ENCODE measurements at regions not wholly inside any gene's neighbourhood (a gene's known extent, or its start where the extent isn't known, plus 50 kb on each side); places are given as distances from the start of the nearest gene placed in this dataset.

DNA sequence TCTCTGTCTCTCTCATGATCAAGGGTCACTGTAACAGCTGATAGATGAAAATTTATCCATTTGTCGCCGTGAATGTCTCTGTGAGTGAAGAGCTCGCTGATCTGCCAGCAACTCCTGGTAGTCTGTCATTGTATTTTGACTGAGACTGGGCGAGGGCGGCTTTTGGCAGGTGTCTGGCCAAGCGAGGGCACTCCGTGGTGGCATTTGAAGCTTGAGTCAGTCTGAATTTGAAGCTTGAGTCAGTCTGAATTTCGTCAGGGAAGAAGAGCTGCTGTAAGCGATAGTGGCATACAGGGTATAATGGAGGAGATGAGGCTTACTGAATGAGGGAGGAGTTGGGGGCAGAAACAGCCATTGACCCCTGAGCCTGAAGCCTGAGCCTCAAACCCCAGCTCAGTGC is 56.8 kb upstream of the FAM181A start:
- peaks cover 52% of the 10 kb centered on the region for H3K27me3 Mint-ChIP-seq

DNA sequence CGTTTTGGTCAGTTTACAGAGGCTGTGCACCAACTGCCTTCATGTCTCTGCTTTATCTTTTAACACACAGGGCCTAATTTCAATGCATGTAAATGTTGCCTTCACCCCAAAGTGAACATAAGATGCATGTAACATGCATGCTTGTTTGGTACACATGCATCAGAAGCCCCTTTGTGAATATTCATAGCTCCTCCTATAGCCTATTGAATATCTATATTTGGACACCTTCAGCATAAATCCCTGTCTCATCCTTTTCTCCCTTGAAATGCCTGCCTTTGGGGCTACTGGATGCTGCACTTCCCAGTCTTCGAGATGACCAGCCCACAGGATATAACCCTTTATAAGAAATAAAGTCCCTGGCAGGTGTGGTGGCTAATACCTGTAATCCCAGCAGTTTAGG is 57.7 kb upstream of the FAM181A start:
- peaks cover 52% of the 10 kb centered on the region for H3K27me3 Mint-ChIP-seq
- no peak overlapping the region for H3K27ac Mint-ChIP-seq
- no peak overlapping the region for H3K4me3 Mint-ChIP-seq
- no peaks in the 10 kb centered on the region for H3K4me1 Mint-ChIP-seq (ENCODE audit: low read depth)
- H3K9me3 Mint-ChIP-seq, result peaks cover 2% of the 10 kb centered on the region
- no peak for DNase-seq
- H3K36me3 Mint-ChIP-seq (ENCODE audit: low read depth), result no peaks in the 10 kb centered on the region

More for the DNA sequence above, 56.8 kb upstream of the FAM181A start:
- Mint-ChIP-seq H3K4me1 (ENCODE audit: low read depth) (no peaks in the 10 kb centered on the region), H3K36me3 (ENCODE audit: low read depth) (no peaks in the 10 kb centered on the region), H3K9me3 (peaks cover 3% of the 10 kb centered on the region), H3K4me3 (no peak overlapping the region), H3K27ac (no peak overlapping the region)
- no peak for DNase-seq

GRCh38 chr14:93868165-93868564 is 59.0 kb upstream of the FAM181A start:
- no peaks in the 10 kb centered on the region for H3K4me1 Mint-ChIP-seq (ENCODE audit: low read depth)
- H3K4me3 Mint-ChIP-seq, result no peak overlapping the region
- peaks cover 44% of the 10 kb centered on the region for H3K27me3 Mint-ChIP-seq
- H3K9me3 Mint-ChIP-seq, result no peaks in the 10 kb centered on the region
- no peak overlapping the region for H3K27ac Mint-ChIP-seq
- no peaks in the 10 kb centered on the region for H3K36me3 Mint-ChIP-seq (ENCODE audit: low read depth)
- DNase-seq, result no peak

DNA sequence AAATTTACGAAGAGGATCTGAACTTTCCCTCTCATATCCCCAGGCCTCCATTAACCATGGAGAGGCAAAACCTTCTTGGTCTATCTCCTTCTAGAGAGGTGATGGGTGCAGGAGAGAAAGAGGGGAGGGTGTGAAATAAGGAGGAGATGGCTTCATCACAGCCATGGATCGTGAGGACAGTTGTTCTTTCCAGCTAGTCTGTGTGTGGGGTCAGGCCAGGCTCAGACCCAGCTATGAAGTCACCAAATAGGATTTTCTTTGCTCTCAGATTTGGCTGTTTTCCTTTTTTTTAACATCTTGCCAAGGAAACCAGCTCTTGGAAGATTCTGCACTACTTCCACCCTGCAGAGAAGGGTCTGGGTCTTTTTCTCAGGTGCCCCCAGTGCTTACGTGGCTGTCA is 64.9 kb upstream of the FAM181A start:
- Mint-ChIP-seq H3K9me3 (no peaks in the 10 kb centered on the region), H3K36me3 (ENCODE audit: low read depth) (no peaks in the 10 kb centered on the region), H3K4me3 (no peak overlapping the region), H3K4me1 (ENCODE audit: low read depth) (no peaks in the 10 kb centered on the region), H3K27me3 (peaks cover 17% of the 10 kb centered on the region), H3K27ac (no peak overlapping the region)
- DNase-seq, result no peak

DNA sequence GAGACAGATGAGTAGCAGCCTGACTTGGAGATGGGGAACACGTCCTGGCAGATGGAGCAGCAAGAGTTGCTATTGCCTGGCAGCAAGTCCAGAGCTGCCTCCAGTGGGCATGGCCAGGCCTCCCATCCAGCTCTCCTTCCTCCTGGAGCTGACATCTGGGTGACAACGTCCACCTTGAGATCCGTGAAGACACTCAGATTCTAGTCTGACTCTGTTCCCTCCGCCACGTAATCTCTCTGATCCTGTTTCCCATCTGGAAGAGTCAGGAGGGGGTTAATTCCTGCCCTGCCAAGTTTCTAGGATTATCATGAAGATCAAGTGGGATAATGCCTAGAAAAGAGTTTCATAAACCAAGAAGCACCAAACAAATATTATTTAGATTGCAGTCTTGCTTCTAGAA is 65.3 kb upstream of the FAM181A start:
- Mint-ChIP-seq H3K4me1 (ENCODE audit: low read depth) (no peaks in the 10 kb centered on the region), H3K9me3 (no peaks in the 10 kb centered on the region), H3K36me3 (ENCODE audit: low read depth) (no peaks in the 10 kb centered on the region), H3K27ac (no peak overlapping the region), H3K4me3 (no peak overlapping the region), H3K27me3 (peaks cover 21% of the 10 kb centered on the region)
- no peak for DNase-seq

GRCh38 chr14:93859957-93860356 is 67.2 kb upstream of the FAM181A start:
- Mint-ChIP-seq H3K4me1 (ENCODE audit: low read depth) (no peaks in the 10 kb centered on the region), H3K27ac (no peak overlapping the region), H3K4me3 (no peak overlapping the region), H3K27me3 (peaks cover 16% of the 10 kb centered on the region), H3K36me3 (ENCODE audit: low read depth) (no peaks in the 10 kb centered on the region), H3K9me3 (no peaks in the 10 kb centered on the region)
- DNase-seq, result no peak

DNA sequence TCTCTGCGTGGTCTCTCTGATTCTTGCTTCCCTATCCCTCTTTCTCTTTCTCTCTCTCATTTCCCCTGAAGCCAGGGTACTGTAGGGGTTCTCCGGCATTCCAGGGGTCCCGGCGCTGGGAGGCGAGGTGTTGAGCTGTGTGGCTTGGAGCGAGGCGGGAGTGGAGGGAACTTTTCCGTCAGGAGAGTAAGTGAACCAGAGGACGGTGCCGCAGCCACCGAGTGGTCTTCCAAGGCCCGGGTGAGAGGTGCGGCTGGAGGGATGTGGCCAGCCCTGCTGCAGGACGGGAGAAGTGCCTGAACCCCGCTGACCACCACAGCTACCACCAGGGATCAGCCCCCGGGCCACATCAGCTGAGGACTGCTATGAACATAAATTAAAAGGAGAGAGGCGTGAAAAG is 68.2 kb upstream of the FAM181A start:
- H3K4me1 Mint-ChIP-seq (ENCODE audit: low read depth), result no peaks in the 10 kb centered on the region
- H3K4me3 Mint-ChIP-seq, result no peak overlapping the region
- no peaks in the 10 kb centered on the region for H3K9me3 Mint-ChIP-seq
- no peak overlapping the region for H3K27ac Mint-ChIP-seq
- no peak for DNase-seq
- peaks cover 17% of the 10 kb centered on the region for H3K27me3 Mint-ChIP-seq
- H3K36me3 Mint-ChIP-seq (ENCODE audit: low read depth), result no peaks in the 10 kb centered on the region

- DNase-seq, result no peak
- H3K27ac Mint-ChIP-seq, result no peak overlapping the region
- H3K4me3 Mint-ChIP-seq, result no peak overlapping the region
- H3K4me1 Mint-ChIP-seq (ENCODE audit: low read depth), result no peaks in the 10 kb centered on the region
- no peaks in the 10 kb centered on the region for H3K36me3 Mint-ChIP-seq (ENCODE audit: low read depth)
- H3K9me3 Mint-ChIP-seq, result no peaks in the 10 kb centered on the region
- H3K27me3 Mint-ChIP-seq, result peaks cover 21% of the 10 kb centered on the region
Measured at GRCh38 chr14:93857500-93858283, 69.4 kb upstream of the PRIMA1 start.

DNA sequence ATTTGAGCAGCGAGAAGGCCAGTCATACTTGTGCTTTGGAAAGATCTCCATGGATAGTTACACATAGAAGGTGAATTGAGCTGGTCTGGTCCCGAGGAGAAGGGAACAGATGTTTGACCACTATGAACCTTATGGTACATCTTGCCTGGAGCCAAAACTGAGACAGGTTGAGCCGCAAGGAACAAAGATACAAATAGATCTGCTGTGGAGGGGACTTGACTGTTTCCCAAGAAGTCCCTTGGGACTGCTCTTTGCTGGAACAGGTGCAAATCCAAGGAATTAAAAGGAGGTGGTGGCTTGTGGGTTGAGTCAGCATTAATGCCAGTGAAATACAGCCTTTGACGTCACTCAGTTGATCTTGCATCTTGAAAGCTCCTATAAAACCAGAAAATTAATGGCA is 68.8 kb upstream of the PRIMA1 start:
- H3K4me3 Mint-ChIP-seq, result no peak overlapping the region
- H3K9me3 Mint-ChIP-seq, result no peaks in the 10 kb centered on the region
- H3K27me3 Mint-ChIP-seq, result peaks cover 22% of the 10 kb centered on the region
- H3K36me3 Mint-ChIP-seq (ENCODE audit: low read depth), result no peaks in the 10 kb centered on the region
- no peak for DNase-seq
- H3K27ac Mint-ChIP-seq, result no peak overlapping the region
- no peaks in the 10 kb centered on the region for H3K4me1 Mint-ChIP-seq (ENCODE audit: low read depth)

- H3K4me1 Mint-ChIP-seq (ENCODE audit: low read depth), result no peaks in the 10 kb centered on the region
- peaks cover 29% of the 10 kb centered on the region for H3K27me3 Mint-ChIP-seq
- no peak overlapping the region for H3K4me3 Mint-ChIP-seq
- no peak overlapping the region for H3K27ac Mint-ChIP-seq
- DNase-seq, result no peak
- no peaks in the 10 kb centered on the region for H3K9me3 Mint-ChIP-seq
- no peaks in the 10 kb centered on the region for H3K36me3 Mint-ChIP-seq (ENCODE audit: low read depth)
Measured at GRCh38 chr14:93855737-93856136, 67.5 kb upstream of the PRIMA1 start.

- H3K4me1 Mint-ChIP-seq (ENCODE audit: low read depth), result no peaks in the 10 kb centered on the region
Measured at GRCh38 chr14:93847473-93847872, 59.2 kb upstream of the PRIMA1 start.

DNA sequence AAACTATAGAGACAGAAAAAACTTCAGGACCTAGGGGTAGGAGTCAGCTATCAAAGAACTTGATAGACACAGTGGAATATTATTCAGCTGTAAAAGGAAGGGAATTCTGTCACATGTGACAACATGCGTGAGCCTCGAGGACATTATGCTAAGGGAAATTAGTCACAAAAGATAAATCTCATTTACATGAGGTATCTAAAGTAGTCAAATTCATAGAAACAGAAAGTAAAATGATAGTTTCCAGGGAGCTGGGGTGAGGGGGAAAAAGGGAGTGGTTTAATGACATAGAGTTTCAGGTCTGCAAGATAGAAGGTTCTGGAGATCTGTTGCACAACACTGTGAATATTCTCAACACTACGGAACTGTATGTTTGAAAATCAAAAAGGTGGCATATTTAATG is 50.0 kb upstream of the PRIMA1 start:
- no peak overlapping the region for H3K4me3 Mint-ChIP-seq
- H3K4me1 Mint-ChIP-seq (ENCODE audit: low read depth), result peaks cover 6% of the 10 kb centered on the region
- peaks cover 62% of the 10 kb centered on the region for H3K27me3 Mint-ChIP-seq
- no peak overlapping the region for H3K27ac Mint-ChIP-seq
- H3K9me3 Mint-ChIP-seq, result peaks cover 11% of the 10 kb centered on the region
- DNase-seq, result no peak
- H3K36me3 Mint-ChIP-seq (ENCODE audit: low read depth), result no peaks in the 10 kb centered on the region

More at GRCh38 chr14:93847473-93847872, 59.2 kb upstream of the PRIMA1 start:
- DNase-seq, result no peak
- H3K36me3 Mint-ChIP-seq (ENCODE audit: low read depth), result no peaks in the 10 kb centered on the region
- H3K27me3 Mint-ChIP-seq, result peaks cover 27% of the 10 kb centered on the region
- H3K27ac Mint-ChIP-seq, result no peak overlapping the region
- H3K9me3 Mint-ChIP-seq, result no peaks in the 10 kb centered on the region
- no peak overlapping the region for H3K4me3 Mint-ChIP-seq

Measured in activated T-cell treated with anti-CD3 and anti-CD28 coated beads, Interleukin-2, amount 50 U/mL, for 24 hours (primary cell).